ENCODE measurements at regions not wholly inside any gene's neighbourhood (a gene's known extent, or its start where the extent isn't known, plus 50 kb on each side); places are given as distances from the start of the nearest gene placed in this dataset.

DNA sequence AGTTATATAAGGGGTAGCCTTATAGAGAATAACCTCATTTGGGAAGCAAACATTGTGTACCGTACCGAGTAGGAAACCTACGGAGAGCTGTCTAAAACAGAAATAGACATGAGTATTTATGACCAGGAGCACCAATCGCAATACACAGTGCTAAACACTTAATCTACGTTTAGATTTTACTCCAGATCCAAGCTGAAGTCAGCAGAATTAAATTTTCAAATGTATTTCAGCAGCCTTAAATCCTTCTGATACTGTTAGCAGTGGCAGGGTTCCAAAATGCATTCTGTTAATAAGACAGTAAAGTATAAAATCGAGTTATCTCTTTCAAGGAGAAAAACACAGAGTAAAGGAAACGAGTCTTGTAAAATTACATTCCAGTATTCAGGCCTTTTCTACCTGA, 118.1 kb upstream of the ZNF521 start:
- no peak for DNase-seq

GRCh38 chr18:25469489-25469888, 117.5 kb upstream of the ZNF521 start:
- no peak for DNase-seq

DNA sequence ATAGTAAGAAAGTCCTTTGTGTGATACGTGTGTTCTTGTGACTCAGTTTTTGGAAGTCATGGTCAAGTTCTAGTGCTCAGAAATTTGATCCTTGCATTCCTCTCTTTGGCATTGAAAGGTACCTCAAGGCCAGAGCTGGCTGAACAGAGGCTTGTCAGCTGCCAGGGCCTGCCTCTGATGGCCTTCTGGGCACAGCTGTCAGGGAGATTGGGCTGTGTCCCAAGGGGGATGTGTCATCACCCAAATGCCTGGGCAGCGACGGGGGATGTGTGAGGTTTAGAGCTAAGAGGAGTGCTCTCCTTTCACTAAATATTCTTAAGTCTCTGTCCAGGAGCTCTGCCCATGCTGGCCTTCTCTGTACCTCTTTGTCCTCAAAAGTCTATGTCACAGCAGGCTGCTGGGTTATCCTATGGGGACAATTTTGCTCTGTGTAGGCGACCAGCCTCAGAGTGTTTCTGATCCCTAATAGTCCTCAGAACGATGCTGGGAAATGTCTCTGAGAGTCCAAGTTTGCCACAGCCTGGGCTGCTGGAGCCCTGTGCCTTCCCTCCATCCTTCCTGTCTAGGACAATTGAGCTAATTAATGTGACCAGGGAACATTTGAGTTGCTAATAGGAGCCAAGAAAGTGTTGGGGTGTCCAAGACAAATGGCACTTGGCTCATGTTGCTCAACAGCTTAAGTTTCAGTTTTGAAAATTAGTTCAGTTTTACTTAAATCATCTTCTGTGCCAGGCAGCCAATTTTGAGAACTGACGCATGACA, 115.4 kb upstream of the ZNF521 start:
- no peak for DNase-seq

- no peak for DNase-seq
Measured at GRCh38 chr18:25465152-25465732, 113.3 kb upstream of the ZNF521 start.

- no peak for DNase-seq
Measured at GRCh38 chr18:25464227-25464626, 112.3 kb upstream of the ZNF521 start.

GRCh38 chr18:25463726-25464125, 111.8 kb upstream of the ZNF521 start:
- no peak for DNase-seq

- no peak for DNase-seq
Measured at GRCh38 chr18:25459814-25460213, 107.8 kb upstream of the ZNF521 start.

- no peak for DNase-seq
Measured at GRCh38 chr18:25457601-25458000, 105.6 kb upstream of the ZNF521 start.

DNA sequence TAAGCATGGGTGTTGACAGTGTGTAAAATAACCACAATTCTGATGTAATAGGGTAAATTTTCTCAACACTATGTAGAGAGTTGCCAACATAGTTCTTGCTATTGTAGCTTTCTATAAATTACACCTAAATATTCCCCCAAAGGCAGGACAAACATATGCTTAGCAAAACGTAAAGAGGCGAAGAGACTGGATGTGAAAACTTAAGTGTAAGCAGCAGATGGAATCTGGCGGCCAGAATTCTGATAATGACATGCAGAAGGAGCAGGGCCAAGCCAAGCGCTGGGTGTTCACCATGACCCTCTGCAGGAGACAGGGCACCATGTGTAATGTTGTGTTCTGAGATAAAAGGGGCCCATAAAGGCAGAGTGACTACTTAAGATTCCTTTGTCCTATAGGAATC, 105.2 kb upstream of the ZNF521 start:
- no peak for DNase-seq

- DNase-seq: no peak
Measured at GRCh38 chr18:25456334-25457010, 104.5 kb upstream of the ZNF521 start.

DNA sequence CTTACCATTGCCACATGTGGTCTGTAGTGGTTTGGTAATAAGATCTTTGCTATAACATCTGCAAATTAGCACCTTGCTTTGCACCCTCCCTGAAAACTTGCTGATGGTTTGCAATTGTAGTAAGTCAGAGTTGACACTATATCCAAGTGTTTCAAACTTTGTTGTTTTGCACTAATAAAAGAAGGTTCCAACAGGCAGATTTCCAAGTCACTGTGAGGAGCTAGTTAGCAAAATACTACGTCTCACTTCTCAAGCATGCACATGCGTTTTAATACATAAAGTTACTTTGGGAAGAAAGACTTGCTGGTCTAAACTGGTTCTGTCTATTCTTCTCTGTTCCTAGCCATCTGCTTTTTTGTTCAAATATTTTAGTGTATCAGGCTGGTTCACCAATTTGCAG, 103.7 kb upstream of the ZNF521 start:
- DNase-seq: no peak

- no peak for DNase-seq
Measured at GRCh38 chr18:25455159-25455558, 103.2 kb upstream of the ZNF521 start.

DNA sequence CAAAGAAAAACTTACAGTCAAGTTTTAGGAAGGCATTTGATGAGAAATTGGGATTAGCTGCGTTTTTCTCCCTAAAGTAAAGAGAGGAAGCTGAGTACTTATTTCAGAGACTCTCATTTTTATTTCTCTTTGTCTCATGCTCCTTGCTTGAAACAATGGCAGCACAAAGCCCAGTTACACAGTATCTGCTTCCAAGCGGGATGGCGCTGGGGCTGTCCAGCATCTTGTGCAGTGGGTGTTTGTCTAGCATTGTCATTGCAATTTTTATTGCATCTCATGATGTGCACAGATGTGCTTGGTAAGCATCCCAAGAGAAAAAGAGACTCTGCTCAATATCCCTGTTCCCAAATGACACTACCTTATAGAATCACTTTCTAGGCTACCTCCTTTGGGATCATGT, 102.8 kb upstream of the ZNF521 start:
- no peak for DNase-seq

DNA sequence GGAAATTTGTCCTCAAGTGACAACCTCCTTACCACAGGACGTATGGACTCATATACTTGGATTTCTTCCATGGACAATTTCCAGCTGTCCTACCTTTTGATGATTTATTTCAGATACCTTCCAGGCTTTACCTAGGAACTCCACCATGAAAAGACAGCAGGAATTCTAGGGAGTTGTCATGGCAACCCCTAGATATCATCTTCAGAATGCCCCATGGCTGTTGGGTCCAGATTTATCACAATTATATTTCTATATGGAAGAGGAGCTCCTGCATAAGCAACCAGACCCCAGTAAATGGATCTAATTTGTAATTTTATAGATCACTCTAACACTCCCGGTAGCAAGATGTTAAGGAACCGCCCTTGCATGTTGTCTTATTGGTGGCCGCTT, 102.3 kb upstream of the ZNF521 start:
- no peak for DNase-seq

- no peak for DNase-seq
Measured at GRCh38 chr18:25453556-25454269, 101.7 kb upstream of the ZNF521 start.

DNA sequence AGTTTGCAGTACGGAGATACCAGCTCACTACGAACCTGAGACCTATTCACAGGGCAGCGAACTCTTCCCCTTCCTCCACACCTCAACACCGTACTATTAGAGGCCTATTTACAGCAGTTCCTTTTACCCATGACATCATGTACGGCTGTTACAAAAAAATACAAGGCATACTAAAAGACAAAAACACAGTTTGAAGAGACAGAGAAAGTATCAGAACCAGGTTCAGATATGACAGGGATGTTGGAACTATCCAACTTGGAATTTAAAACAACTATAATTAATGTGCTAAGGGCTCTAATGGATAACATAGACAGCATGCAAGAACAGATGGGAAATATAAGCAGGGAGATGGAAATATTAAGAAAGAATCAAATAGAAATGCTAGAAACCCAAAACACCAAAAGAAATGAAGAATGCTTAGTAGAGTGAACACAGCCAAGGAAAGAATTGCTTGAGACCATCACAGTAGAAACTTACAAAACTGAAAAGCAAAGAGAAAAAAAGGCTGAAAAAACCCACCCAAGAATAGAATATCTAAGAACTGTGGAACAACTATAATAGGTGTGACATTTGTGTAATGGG, 99.2 kb upstream of the ZNF521 start:
- DNase-seq: no peak

DNA sequence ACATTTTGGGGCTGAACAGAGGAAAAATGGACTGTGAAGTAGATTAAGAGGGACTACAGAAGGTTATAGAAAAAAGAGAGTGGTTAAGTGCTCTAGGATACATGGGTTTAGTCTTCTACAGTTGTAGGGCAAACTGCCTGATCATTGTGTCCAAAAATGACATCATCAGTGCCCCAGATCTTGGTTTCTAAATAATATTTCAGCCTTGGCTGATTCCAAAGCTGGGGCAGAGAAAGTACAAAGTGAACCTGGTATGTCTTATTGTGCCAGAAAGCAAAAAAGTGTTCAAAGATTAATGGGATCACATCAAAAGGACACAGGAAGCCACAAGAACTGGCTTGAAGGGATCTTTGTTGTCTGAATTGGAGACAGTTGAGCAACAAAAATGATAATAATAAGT, 97.1 kb upstream of the ZNF521 start:
- DNase-seq: no peak

- DNase-seq: no peak
Measured at GRCh38 chr18:25446972-25447371, 95.0 kb upstream of the ZNF521 start.

- no peak for DNase-seq
Measured at GRCh38 chr18:25445430-25445829, 93.5 kb upstream of the ZNF521 start.

GRCh38 chr18:25443776-25444175, 91.8 kb upstream of the ZNF521 start:
- no peak for DNase-seq

GRCh38 chr18:25435149-25435782, 83.3 kb upstream of the ZNF521 start:
- DNase-seq: no peak

DNA sequence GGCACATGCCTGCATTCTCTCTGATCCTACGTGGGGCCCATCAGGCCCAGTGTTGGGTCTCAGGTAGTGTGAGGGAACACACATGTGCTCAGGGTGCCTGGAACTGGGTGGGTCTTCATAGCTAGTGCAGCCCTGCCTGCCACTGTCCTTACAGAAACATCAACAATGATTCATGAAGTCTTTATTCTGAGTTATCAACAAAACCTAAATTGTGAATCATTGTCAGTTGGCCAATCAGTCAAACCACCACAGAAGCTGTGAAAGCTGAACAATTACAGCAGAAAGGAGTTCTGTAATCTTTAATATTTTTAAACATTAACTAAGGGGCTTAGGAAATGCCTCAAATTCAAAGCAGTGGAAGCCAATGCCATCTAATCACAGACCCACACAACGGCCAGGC, 82.8 kb upstream of the ZNF521 start:
- no peak for DNase-seq

- no peak for DNase-seq
Measured at GRCh38 chr18:25433590-25433989, 81.6 kb upstream of the ZNF521 start.
